Inflammatory macrophage treated with lipopolysaccharide for 4 hours (primary cell): ENCODE measurements at regions not wholly inside any gene's neighbourhood (a gene's known extent, or its start where the extent isn't known, plus 50 kb on each side); places are given as distances from the start of the nearest gene placed in this dataset.

Source experiments
- DNase-seq: peaks from one replicate; pipeline ENCODE4 v3.0.0-alpha.2; 2020

GRCh38 chr5:24385617-24386016 lies 259.2 kb downstream of the CDH10 start:
- DNase-seq, result no peak

GRCh38 chr5:24388448-24388847 lies 256.3 kb downstream of the CDH10 start:
- no peak for DNase-seq

GRCh38 chr5:24389968-24390367 lies 254.8 kb downstream of the CDH10 start:
- no peak for DNase-seq

GRCh38 chr5:24391816-24392215 lies 253.0 kb downstream of the CDH10 start:
- no peak for DNase-seq

- no peak for DNase-seq
Measured at GRCh38 chr5:24397601-24398000, 247.2 kb downstream of the CDH10 start.

GRCh38 chr5:24401773-24402172 lies 243.0 kb downstream of the CDH10 start:
- DNase-seq, result no peak

- no peak for DNase-seq
Measured at GRCh38 chr5:24407466-24407865, 237.3 kb downstream of the CDH10 start.

- DNase-seq, result no peak
Measured at GRCh38 chr5:24428345-24428744, 216.4 kb downstream of the CDH10 start.

- no peak for DNase-seq
Measured at GRCh38 chr5:24433555-24433954, 211.2 kb downstream of the CDH10 start.
